HAP-1 (cell line): ENCODE measurements at regions not wholly inside any gene's neighbourhood (a gene's known extent, or its start where the extent isn't known, plus 50 kb on each side); places are given as distances from the start of the nearest gene placed in this dataset.
"Not testable (repeated sequence)": the region's sequence is repeated elsewhere in the genome, so short reads cannot be mapped to it uniquely, and the experiment has no call there.

Experiments used
- DNase-seq, 2 experiments: peaks; one replicate each; pipeline ENCODE4 v3.0.0-alpha.2; 2016 to 2020; ENCODE audit warnings: low spot score in 2 of 2
- H3K27me3 ChIP-seq: fragments of 250-450 bp; sonication (Bioruptor Pico); 2 replicates; pipeline ENCODE4 v1.5.1; 2020; ENCODE audit warnings: low read depth, mild to moderate bottlenecking, moderate library complexity
- H3K36me3 ChIP-seq: fragments of 250-450 bp; sonication (Bioruptor Pico); replicated peaks from 2 replicates; pipeline ENCODE4 v1.5.1; 2020; ENCODE audit warnings: mild to moderate bottlenecking
- H3K4me1 ChIP-seq: fragments of 250-450 bp; sonication (Bioruptor Pico); 2 replicates; pipeline ENCODE4 v1.5.1; 2020; ENCODE audit warnings: mild to moderate bottlenecking
- H3K4me3 ChIP-seq: fragments of 250-450 bp; sonication (Bioruptor Pico); 2 replicates; pipeline ENCODE4 v1.5.1; 2020; ENCODE audit warnings: mild to moderate bottlenecking, moderate library complexity
- H3K9me3 ChIP-seq: fragments of 250-450 bp; sonication (Bioruptor Pico); 2 replicates; pipeline ENCODE4 v1.5.1; 2020; ENCODE audit warnings: mild to moderate bottlenecking, moderate library complexity
- in situ Hi-C: fragments of 300-500 bp; cut with MboI; formaldehyde crosslinking; loops from 3 replicates; pipeline ENCODE4 v1.14.3; 2020; ENCODE audit warnings: low sequenced_read_pairs, inconsistent platforms, mixed read lengths

GRCh38 chr5:84885485-84886258, 501.0 kb upstream of the EDIL3 start:
- H3K36me3 ChIP-seq: no peaks in the 10 kb centered on the region
- no peaks in the 10 kb centered on the region for H3K27me3 ChIP-seq
- DNase-seq: no peak
- no peaks in the 10 kb centered on the region for H3K9me3 ChIP-seq
- H3K4me3 ChIP-seq: no peak overlapping the region
- H3K4me1 ChIP-seq: no peaks in the 10 kb centered on the region
- in situ Hi-C loops: no loop called here

DNA sequence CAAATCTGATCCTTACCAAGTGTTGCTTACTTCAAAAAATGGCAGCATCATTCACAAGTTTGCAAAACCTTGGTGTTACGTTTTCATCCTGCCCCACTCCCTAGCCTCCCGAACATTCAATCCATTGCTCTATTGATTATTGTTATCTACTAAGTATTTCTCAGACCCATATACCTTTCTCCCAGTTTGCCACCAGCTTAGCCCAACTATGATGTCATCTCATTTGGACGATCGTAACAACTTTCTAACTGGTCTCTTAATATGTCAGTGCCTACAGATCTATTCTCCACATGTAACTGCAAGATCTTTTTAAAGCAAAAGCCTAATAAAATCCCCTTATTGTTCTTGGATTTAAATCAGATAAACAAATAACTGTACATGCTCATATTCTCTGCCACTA, 497.1 kb upstream of the EDIL3 start:
- no peak for DNase-seq
- Histone ChIP-seq H3K4me1 (no peaks in the 10 kb centered on the region), H3K27me3 (no peaks in the 10 kb centered on the region), H3K36me3 (no peaks in the 10 kb centered on the region), H3K4me3 (no peak overlapping the region), H3K9me3 (no peaks in the 10 kb centered on the region)
- in situ Hi-C loops: no loop called here

- Histone ChIP-seq H3K4me1 (no peaks in the 10 kb centered on the region), H3K36me3 (no peaks in the 10 kb centered on the region), H3K27me3 (no peaks in the 10 kb centered on the region), H3K4me3 (no peak overlapping the region), H3K9me3 (no peaks in the 10 kb centered on the region)
- DNase-seq: no peak
- in situ Hi-C loops: no loop called here
Measured at GRCh38 chr5:84874196-84874595, 489.5 kb upstream of the EDIL3 start.

GRCh38 chr5:84872768-84873167, 488.1 kb upstream of the EDIL3 start:
- no peak for DNase-seq
- no peaks in the 10 kb centered on the region for H3K9me3 ChIP-seq
- H3K4me1 ChIP-seq: no peaks in the 10 kb centered on the region
- H3K4me3 ChIP-seq: no peak overlapping the region
- no peaks in the 10 kb centered on the region for H3K27me3 ChIP-seq
- in situ Hi-C loops: no loop called here
- H3K36me3 ChIP-seq: no peaks in the 10 kb centered on the region

GRCh38 chr5:84870369-84870768, 485.7 kb upstream of the EDIL3 start:
- no peak overlapping the region for H3K4me3 ChIP-seq
- no peaks in the 10 kb centered on the region for H3K27me3 ChIP-seq
- no peaks in the 10 kb centered on the region for H3K9me3 ChIP-seq
- H3K36me3 ChIP-seq: no peaks in the 10 kb centered on the region
- in situ Hi-C loops: no loop called here
- no peak for DNase-seq
- no peaks in the 10 kb centered on the region for H3K4me1 ChIP-seq

DNA sequence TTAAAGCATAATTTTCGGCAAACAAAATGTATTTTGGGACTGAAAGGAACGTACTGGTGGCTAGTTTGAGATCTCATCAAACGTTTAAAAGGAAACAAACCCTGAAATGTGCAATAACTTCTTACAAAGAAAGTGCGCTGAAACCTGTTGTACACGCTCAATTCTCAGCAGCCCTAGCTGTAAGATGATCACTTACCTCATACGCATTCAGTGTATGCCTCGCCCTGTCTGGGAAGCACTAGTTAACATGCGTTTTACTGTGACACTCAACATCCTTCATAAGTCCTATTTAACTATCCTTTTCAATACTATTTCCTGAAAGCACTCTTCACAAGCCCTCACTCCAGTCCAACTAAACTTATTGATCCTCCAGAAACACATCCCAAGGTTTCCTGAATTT, 485.0 kb upstream of the EDIL3 start:
- DNase-seq: no peak
- in situ Hi-C loops: no loop called here

DNA sequence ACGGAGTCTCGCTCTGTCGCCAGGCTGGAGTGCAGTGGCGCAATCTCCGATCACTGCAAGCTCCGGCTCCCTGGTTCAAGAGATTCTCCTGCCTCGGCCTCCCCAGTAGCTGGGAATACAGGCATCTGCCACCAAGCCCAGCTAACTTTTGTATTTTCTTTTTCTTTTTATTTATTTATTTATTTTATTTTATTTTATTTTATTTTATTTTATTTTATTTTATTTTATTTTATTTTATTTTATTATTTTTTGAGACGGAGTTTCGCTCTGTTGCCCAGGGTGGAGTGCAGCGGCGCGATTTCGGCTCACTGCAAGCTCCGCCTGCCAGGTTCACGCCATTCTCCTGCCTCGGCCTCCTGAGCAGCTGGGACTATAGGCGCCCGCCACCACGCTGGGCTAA, 479.3 kb upstream of the EDIL3 start:
- not testable (repeated sequence) for H3K4me3 ChIP-seq

More for the DNA sequence above, 485.0 kb upstream of the EDIL3 start:
- Histone ChIP-seq H3K4me3 (no peak overlapping the region), H3K36me3 (no peaks in the 10 kb centered on the region), H3K9me3 (no peaks in the 10 kb centered on the region), H3K4me1 (no peaks in the 10 kb centered on the region), H3K27me3 (no peaks in the 10 kb centered on the region)

DNA sequence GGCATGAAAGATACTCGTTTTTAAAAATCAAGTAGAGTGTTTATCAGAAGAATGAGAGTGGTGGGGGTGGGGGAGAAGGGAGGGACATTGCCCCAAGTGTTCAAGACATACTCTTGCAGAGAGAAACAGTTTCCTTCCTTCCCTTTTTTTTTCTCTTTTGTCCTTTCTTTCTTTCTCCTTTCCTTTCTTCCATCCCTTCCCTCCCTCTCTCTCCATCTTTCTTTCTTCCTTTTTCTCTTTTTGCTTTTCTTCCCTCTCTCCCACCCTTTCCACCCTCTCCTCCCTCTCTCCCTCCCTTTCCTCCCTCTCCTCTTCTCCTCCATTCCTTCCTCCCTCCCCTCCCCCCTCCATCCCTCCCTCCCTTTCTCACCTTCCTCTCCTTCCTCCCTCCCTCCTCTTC, 478.3 kb upstream of the EDIL3 start:
- no peaks in the 10 kb centered on the region for H3K9me3 ChIP-seq
- no peak overlapping the region for H3K4me3 ChIP-seq
- in situ Hi-C loops: no loop called here
- no peaks in the 10 kb centered on the region for H3K4me1 ChIP-seq
- H3K36me3 ChIP-seq: no peaks in the 10 kb centered on the region
- H3K27me3 ChIP-seq: no peaks in the 10 kb centered on the region
- no peak for DNase-seq

More for the DNA sequence above, 479.3 kb upstream of the EDIL3 start:
- H3K9me3 ChIP-seq, H3K36me3 ChIP-seq, H3K4me1 ChIP-seq, DNase-seq, in situ Hi-C loops, H3K27me3 ChIP-seq: not testable (repeated sequence)

DNA sequence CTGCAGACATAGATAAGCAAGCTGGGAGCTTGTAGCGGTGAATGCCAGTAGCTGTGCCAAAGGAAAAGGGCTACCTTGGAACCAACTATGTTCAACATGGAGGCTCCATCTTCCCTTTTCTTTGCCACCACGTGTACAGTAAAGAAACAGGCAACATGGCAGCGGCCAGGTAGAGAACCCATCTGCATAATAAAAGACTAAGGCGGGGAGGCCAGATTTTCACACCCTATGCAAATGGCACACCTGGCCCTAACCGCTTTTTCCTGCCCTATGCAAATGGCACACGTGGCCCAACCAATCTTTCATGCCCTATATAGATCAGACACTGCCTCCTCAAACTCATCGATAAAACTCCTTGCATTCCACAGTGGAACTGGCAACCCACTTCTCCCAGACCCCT, 477.5 kb upstream of the EDIL3 start:
- H3K9me3 ChIP-seq: no peaks in the 10 kb centered on the region
- no peak for DNase-seq
- in situ Hi-C loops: no loop called here
- H3K4me3 ChIP-seq: no peak overlapping the region
- no peaks in the 10 kb centered on the region for H3K27me3 ChIP-seq
- no peaks in the 10 kb centered on the region for H3K4me1 ChIP-seq
- no peaks in the 10 kb centered on the region for H3K36me3 ChIP-seq

GRCh38 chr5:84861306-84861705, 476.6 kb upstream of the EDIL3 start:
- H3K4me1 ChIP-seq: no peaks in the 10 kb centered on the region
- DNase-seq: no peak
- no peaks in the 10 kb centered on the region for H3K27me3 ChIP-seq
- no peaks in the 10 kb centered on the region for H3K36me3 ChIP-seq
- in situ Hi-C loops: no loop called here
- H3K4me3 ChIP-seq: no peak overlapping the region
- H3K9me3 ChIP-seq: no peaks in the 10 kb centered on the region

DNA sequence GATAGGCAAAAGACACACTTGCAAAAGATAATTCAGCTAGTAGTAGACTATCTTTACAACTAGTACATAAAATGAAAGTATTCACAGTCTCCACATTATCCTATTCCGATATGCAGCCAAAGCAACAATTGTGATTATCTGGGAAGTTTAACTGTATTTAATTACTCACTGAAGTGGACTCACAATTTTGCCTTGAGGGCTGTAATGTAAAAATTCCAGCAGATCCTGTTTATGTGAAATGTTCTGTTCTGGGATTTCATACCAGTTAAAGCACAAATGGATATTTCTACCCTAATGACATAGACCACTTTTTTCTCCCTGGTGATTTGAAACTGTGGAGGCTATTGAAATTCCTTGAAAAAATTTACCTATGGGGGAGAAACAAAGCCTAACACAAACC, 474.4 kb upstream of the EDIL3 start:
- Histone ChIP-seq H3K27me3 (no peaks in the 10 kb centered on the region), H3K9me3 (no peaks in the 10 kb centered on the region), H3K4me3 (no peak overlapping the region), H3K4me1 (no peaks in the 10 kb centered on the region), H3K36me3 (no peaks in the 10 kb centered on the region)
- in situ Hi-C loops: no loop called here
- DNase-seq: no peak

DNA sequence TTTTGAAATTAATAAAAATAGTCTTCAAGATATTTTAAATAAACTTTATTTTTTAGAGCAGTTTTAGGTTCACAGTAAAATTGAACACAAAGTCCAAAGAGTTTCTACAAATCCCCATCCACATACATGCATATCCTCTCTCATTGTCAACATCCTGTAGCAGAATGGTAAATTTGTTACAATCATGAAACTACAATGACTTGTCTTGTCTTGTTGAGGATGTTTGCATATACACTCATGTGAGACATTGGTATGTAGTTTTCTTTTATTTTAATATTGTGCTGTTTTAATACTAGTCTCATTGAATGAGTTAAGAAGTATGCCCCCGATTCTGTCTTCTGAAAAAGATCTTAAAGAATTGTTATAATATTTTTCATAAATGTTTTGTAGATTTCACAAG, 447.0 kb upstream of the EDIL3 start:
- no peak for DNase-seq
- Histone ChIP-seq H3K4me1 (no peaks in the 10 kb centered on the region), H3K4me3 (no peak overlapping the region), H3K27me3 (no peaks in the 10 kb centered on the region), H3K9me3 (no peaks in the 10 kb centered on the region), H3K36me3 (no peaks in the 10 kb centered on the region)
- in situ Hi-C loops: no loop called here

DNA sequence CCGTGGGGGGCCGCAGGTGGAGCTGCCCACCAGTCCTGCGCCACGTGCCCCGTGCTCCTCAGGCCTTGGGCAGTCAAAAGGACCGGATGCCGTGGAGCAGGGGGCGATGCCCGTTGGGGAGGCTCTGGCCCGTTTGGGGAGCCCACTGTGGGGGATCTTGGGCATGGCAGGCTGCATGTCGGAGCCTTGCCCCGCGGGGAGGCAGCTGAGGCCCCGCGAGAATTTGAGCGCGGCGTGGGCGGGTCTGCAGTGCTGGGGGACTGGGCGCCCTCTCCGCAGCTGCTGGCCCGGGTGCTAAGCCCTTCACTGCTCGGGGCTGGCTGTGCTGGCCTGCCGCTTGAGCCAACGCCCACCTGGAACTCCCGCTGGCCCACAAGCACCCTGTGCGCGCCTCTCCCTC, 445.6 kb upstream of the EDIL3 start:
- DNase-seq: no peak
- H3K36me3 ChIP-seq: no peaks in the 10 kb centered on the region
- no peak overlapping the region for H3K4me3 ChIP-seq
- in situ Hi-C loops: no loop called here
- no peaks in the 10 kb centered on the region for H3K9me3 ChIP-seq
- H3K4me1 ChIP-seq: no peaks in the 10 kb centered on the region
- no peaks in the 10 kb centered on the region for H3K27me3 ChIP-seq

- Histone ChIP-seq H3K4me1 (no peaks in the 10 kb centered on the region), H3K36me3 (no peaks in the 10 kb centered on the region), H3K9me3 (no peaks in the 10 kb centered on the region), H3K27me3 (no peaks in the 10 kb centered on the region), H3K4me3 (no peak overlapping the region)
- in situ Hi-C loops: no loop called here
- DNase-seq: no peak
Measured at GRCh38 chr5:84825606-84826005, 440.9 kb upstream of the EDIL3 start.

GRCh38 chr5:84821924-84822323, 437.2 kb upstream of the EDIL3 start:
- Histone ChIP-seq H3K36me3 (no peaks in the 10 kb centered on the region), H3K4me3 (no peak overlapping the region), H3K27me3 (no peaks in the 10 kb centered on the region), H3K9me3 (no peaks in the 10 kb centered on the region), H3K4me1 (no peaks in the 10 kb centered on the region)
- in situ Hi-C loops: no loop called here
- no peak for DNase-seq
